HepG2 (cell line): ENCODE measurements at regions not wholly inside any gene's neighbourhood (a gene's known extent, or its start where the extent isn't known, plus 50 kb on each side); places are given as distances from the start of the nearest gene placed in this dataset.

ENCODE experiments used
- ATF6 ChIP-seq: sonication (generic); formaldehyde crosslinking; conservative IDR thresholded peaks from 2 replicates; pipeline ENCODE4 v1.4.0; 2020; ENCODE audit warnings: missing genetic modification reagents
- CTCF ChIP-seq: sonication (generic); formaldehyde crosslinking; IDR thresholded peaks from 2 replicates; pipeline ENCODE4 v1.5.0; 2020; ENCODE audit warnings: mild to moderate bottlenecking, missing genetic modification reagents, moderate library complexity
- MNT ChIP-seq: fragments of 450-650 bp; IDR thresholded peaks from 2 replicates; pipeline ENCODE4 v1.6.1; 2016
- NR1H2 ChIP-seq: sonication (generic); formaldehyde crosslinking; IDR thresholded peaks from 2 replicates; pipeline ENCODE4 v1.8.1; 2022; ENCODE audit warnings: low read depth, missing genetic modification reagents, borderline replicate concordance
- ZNF549 ChIP-seq: sonication (generic); formaldehyde crosslinking; IDR thresholded peaks from 2 replicates; pipeline ENCODE4 v1.5.0; 2020; ENCODE audit warnings: missing genetic modification reagents
- TF ChIP-seq, protein P1 (sequence below): sonication (generic); formaldehyde crosslinking; IDR thresholded peaks from 2 replicates; pipeline ENCODE4 v1.8.1; 2022; ENCODE audit warnings: low read depth, mild to moderate bottlenecking, missing genetic modification reagents

DNA sequence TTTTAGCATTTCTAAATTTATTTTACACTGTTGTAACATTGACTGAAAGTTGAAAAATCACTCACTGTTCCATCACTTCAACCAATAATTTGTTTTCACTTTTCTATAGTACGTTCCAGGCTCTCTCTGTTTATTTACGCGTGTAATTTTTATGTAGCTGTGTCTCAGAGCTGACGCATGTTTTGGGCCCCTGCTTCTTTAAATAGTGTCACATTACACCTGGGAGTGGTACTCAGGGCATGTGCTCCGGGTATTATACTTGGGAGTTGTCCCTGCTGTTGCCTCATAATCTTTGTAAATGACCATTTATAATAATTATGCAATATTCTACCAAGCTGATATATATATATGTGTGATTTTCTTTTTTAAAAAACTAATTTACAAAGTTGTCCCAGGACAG lies 132.8 kb upstream of the CPM start:
- TF ChIP-seq, protein P1, sequence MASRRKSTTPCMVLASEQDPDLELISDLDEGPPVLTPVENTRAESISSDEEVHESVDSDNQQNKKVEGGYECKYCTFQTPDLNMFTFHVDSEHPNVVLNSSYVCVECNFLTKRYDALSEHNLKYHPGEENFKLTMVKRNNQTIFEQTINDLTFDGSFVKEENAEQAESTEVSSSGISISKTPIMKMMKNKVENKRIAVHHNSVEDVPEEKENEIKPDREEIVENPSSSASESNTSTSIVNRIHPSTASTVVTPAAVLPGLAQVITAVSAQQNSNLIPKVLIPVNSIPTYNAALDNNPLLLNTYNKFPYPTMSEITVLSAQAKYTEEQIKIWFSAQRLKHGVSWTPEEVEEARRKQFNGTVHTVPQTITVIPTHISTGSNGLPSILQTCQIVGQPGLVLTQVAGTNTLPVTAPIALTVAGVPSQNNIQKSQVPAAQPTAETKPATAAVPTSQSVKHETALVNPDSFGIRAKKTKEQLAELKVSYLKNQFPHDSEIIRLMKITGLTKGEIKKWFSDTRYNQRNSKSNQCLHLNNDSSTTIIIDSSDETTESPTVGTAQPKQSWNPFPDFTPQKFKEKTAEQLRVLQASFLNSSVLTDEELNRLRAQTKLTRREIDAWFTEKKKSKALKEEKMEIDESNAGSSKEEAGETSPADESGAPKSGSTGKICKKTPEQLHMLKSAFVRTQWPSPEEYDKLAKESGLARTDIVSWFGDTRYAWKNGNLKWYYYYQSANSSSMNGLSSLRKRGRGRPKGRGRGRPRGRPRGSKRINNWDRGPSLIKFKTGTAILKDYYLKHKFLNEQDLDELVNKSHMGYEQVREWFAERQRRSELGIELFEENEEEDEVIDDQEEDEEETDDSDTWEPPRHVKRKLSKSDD (CRISPR knock-in tag): no peak
- no peak for TF ChIP-seq ZNF549 (CRISPR knock-in tag)
- no peak for TF ChIP-seq NR1H2
- TF ChIP-seq CTCF (CRISPR knock-in tag): no peak
- TF ChIP-seq MNT: no peak
- TF ChIP-seq ATF6 (CRISPR knock-in tag): no peak
